HG02973 (cell line): ENCODE measurements at regions not wholly inside any gene's neighbourhood (a gene's known extent, or its start where the extent isn't known, plus 50 kb on each side); places are given as distances from the start of the nearest gene placed in this dataset.
"Not testable (repeated sequence)": the region's sequence is repeated elsewhere in the genome, so short reads cannot be mapped to it uniquely, and the experiment has no call there.

ENCODE experiments used
- ATAC-seq: cut with Tn5 transposase; IDR thresholded peaks from one replicate; pipeline ENCODE4 v1.9.1; 2021; ENCODE audit warnings: moderate library complexity; ENCODE audit not compliant: unreplicated experiment

- no peak for ATAC-seq
These were observed 78.2 kb downstream of the HACD1 start for GRCh38 chr10:17538941-17539340.

GRCh38 chr10:17537281-17537680 is 79.9 kb downstream of the HACD1 start:
- ATAC-seq, result no peak

- no peak for ATAC-seq
These were observed 81.0 kb downstream of the HACD1 start for GRCh38 chr10:17536221-17536620.

- no peak for ATAC-seq
These were observed 79.3 kb upstream of the ST8SIA6 start for GRCh38 chr10:17533731-17534130.

GRCh38 chr10:17528306-17528862 is 74.0 kb upstream of the ST8SIA6 start:
- ATAC-seq, result no peak

- ATAC-seq, result no peak
These were observed 73.2 kb upstream of the ST8SIA6 start for GRCh38 chr10:17527514-17528146.

- ATAC-seq, result not testable (repeated sequence)
These were observed 72.2 kb upstream of the ST8SIA6 start for GRCh38 chr10:17526571-17526970.

GRCh38 chr10:17523917-17524316 is 69.5 kb upstream of the ST8SIA6 start:
- no peak for ATAC-seq

GRCh38 chr10:17523246-17523753 is 68.9 kb upstream of the ST8SIA6 start:
- ATAC-seq, result no peak

GRCh38 chr10:17522269-17522668 is 67.9 kb upstream of the ST8SIA6 start:
- not testable (repeated sequence) for ATAC-seq

GRCh38 chr10:17519457-17519856 is 65.1 kb upstream of the ST8SIA6 start:
- ATAC-seq, result no peak

- ATAC-seq, result no peak
These were observed 63.9 kb upstream of the ST8SIA6 start for GRCh38 chr10:17518338-17518737.

- ATAC-seq, result no peak
These were observed 62.0 kb upstream of the ST8SIA6 start for GRCh38 chr10:17516376-17516775.

GRCh38 chr10:17512341-17513001 is 58.1 kb upstream of the ST8SIA6 start:
- no peak for ATAC-seq

- peak; percentile 56 for ATAC-seq
These were observed 56.0 kb upstream of the ST8SIA6 start for GRCh38 chr10:17510242-17510908.

- ATAC-seq, result no peak
These were observed 53.1 kb upstream of the ST8SIA6 start for GRCh38 chr10:17507538-17507937.

GRCh38 chr10:17506856-17507471 is 52.6 kb upstream of the ST8SIA6 start:
- ATAC-seq, result no peak

GRCh38 chr10:17506390-17506789 is 52.0 kb upstream of the ST8SIA6 start:
- no peak for ATAC-seq

- no peak for ATAC-seq
These were observed 50.3 kb upstream of the ST8SIA6 start for GRCh38 chr10:17504547-17505245.
